ENCODE measurements at regions not wholly inside any gene's neighbourhood (a gene's known extent, or its start where the extent isn't known, plus 50 kb on each side); places are given as distances from the start of the nearest gene placed in this dataset.
"Not testable (repeated sequence)": the region's sequence is repeated elsewhere in the genome, so short reads cannot be mapped to it uniquely, and the experiment has no call there.

DNA sequence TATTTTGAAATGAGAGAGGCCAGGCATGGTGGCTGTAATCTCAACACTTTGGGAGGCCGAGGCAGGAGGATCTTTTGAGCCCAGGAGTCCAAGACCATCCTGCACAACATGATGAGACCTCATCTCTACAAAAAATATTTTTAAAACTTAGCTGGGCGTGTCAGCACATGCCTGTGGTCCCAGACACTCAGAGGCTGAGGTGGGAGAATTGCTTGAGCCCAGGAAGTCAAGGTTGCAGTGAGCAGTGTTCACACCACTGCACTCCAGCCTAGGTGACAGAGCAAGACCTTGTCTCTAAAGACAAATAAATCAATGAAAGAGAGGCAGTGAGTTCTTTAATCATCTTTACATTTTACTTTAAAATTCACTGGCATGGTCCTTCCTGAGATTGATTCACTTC, 124.5 kb downstream of the DUSP6 start:
- H3K9me3 ChIP-seq = no peaks in the 10 kb centered on the region
- H3K27me3 ChIP-seq = no peaks in the 10 kb centered on the region
- H3K36me3 ChIP-seq = no peaks in the 10 kb centered on the region
- TF ChIP-seq CTCF (IDR thresholded peaks at IDR 0.05) = no peak
- no peaks in the 10 kb centered on the region for H3K4me1 ChIP-seq (ENCODE audit: control insufficient read depth in 1 of 2, insufficient read depth in 1 of 2, low read depth in 1 of 2, low read length in 1 of 2)
- H3K4me3 ChIP-seq (ENCODE audit: low read depth in 1 of 2, low read length in 1 of 2) = no peak overlapping the region
- no peak overlapping the region for H3K27ac ChIP-seq

- TF ChIP-seq CTCF (IDR thresholded peaks at IDR 0.05) = no peak
- Histone ChIP-seq H3K27me3 (no peaks in the 10 kb centered on the region), H3K4me3 (ENCODE audit: low read depth in 1 of 2, low read length in 1 of 2) (no peak overlapping the region), H3K27ac (no peak overlapping the region), H3K9me3 (no peaks in the 10 kb centered on the region), H3K4me1 (ENCODE audit: control insufficient read depth in 1 of 2, insufficient read depth in 1 of 2, low read depth in 1 of 2, low read length in 1 of 2) (peaks cover 0 to 2% of the 10 kb centered on the region in 2 experiments), H3K36me3 (no peaks in the 10 kb centered on the region)
These were observed 126.4 kb downstream of the DUSP6 start for GRCh38 chr12:89225808-89226411.

DNA sequence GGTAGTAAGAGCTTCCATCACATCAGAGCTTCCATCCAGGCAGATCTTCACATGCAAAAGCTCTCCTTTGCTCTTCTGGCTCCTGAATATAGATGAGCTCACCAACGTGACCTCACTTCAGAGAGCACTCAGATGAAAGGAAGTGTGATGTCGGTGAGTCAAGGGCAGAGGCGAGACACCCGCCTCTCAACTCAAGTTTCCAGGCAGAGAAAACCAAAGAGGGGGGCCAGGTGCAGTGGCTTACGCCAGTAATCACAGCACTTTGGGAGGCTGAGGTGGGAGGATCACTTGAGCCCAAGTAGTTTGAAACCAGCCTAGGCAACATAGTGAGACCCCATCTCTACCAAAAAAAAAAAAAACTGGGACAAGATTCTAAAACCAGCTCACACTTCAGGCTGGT, 126.9 kb downstream of the DUSP6 start:
- TF ChIP-seq CTCF (IDR thresholded peaks at IDR 0.05) = no peak
- no peaks in the 10 kb centered on the region for H3K36me3 ChIP-seq
- no peaks in the 10 kb centered on the region for H3K27me3 ChIP-seq
- H3K4me1 ChIP-seq (ENCODE audit: control insufficient read depth in 1 of 2, insufficient read depth in 1 of 2, low read depth in 1 of 2, low read length in 1 of 2) = peaks cover 0 to 2% of the 10 kb centered on the region in 2 experiments
- no peak overlapping the region for H3K27ac ChIP-seq
- no peaks in the 10 kb centered on the region for H3K9me3 ChIP-seq
- no peak overlapping the region for H3K4me3 ChIP-seq (ENCODE audit: low read depth in 1 of 2, low read length in 1 of 2)

- H3K36me3 ChIP-seq; H3K27me3 ChIP-seq; H3K9me3 ChIP-seq; H3K27ac ChIP-seq; H3K4me1 ChIP-seq (ENCODE audit: control insufficient read depth in 1 of 2, insufficient read depth in 1 of 2, low read depth in 1 of 2, low read length in 1 of 2); H3K4me3 ChIP-seq (ENCODE audit: low read depth in 1 of 2, low read length in 1 of 2): not testable (repeated sequence)
These were observed 129.7 kb downstream of the DUSP6 start for GRCh38 chr12:89222580-89222979.

- H3K27ac ChIP-seq = no peak overlapping the region
- no peak overlapping the region for H3K4me3 ChIP-seq (ENCODE audit: low read depth in 1 of 2, low read length in 1 of 2)
- no peaks in the 10 kb centered on the region for H3K9me3 ChIP-seq
- no peaks in the 10 kb centered on the region for H3K27me3 ChIP-seq
- no peak for TF ChIP-seq CTCF (IDR thresholded peaks at IDR 0.05)
- no peaks in the 10 kb centered on the region for H3K36me3 ChIP-seq
- peaks cover 18 to 21% of the 10 kb centered on the region in 2 experiments for H3K4me1 ChIP-seq (ENCODE audit: control insufficient read depth in 1 of 2, insufficient read depth in 1 of 2, low read depth in 1 of 2, low read length in 1 of 2)
These were observed 134.8 kb downstream of the DUSP6 start for GRCh38 chr12:89217472-89217871.

DNA sequence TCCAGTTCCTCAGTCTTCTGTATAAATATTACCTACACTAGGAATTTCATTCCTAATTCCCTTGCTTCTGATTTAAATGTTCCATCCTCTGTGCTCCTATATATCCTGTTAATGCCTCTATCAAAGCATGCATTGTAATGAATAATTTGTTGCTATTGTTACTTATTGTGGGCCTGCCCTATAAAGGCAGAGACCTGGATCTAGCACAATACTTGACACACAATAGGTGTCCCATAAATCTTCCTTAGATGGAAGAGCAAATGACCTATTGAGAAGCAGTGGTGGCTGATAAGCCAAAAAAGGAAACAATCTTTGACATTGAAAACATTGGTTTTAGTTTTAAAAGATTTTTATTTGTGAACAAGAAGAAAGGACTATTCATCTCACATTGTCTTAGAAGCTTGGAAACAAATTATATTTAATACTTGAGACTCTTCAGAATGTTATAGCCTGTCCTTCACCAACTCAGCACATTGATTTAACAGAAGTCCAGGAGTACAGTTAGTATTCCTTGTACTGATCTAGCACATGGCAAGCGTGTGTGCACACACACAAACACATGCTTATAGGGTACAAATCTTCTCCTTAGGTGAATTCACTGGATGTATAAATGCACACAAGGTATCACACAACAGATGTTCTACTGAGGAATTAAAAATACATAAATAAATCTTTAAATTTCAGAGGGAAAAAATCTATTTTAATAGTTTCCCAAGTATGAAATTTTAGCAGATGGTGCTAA, 135.9 kb downstream of the DUSP6 start:
- Histone ChIP-seq H3K4me1 (ENCODE audit: control insufficient read depth in 1 of 2, insufficient read depth in 1 of 2, low read depth in 1 of 2, low read length in 1 of 2) (peaks cover 27 to 31% of the 10 kb centered on the region in 2 experiments), H3K27ac (no peak overlapping the region), H3K9me3 (no peaks in the 10 kb centered on the region), H3K36me3 (no peaks in the 10 kb centered on the region), H3K4me3 (ENCODE audit: low read depth in 1 of 2, low read length in 1 of 2) (no peak overlapping the region), H3K27me3 (no peaks in the 10 kb centered on the region)
- no peak for TF ChIP-seq CTCF (IDR thresholded peaks at IDR 0.05)
